ENCODE measurements at regions not wholly inside any gene's neighbourhood (a gene's known extent, or its start where the extent isn't known, plus 50 kb on each side); places are given as distances from the start of the nearest gene placed in this dataset.

DNA sequence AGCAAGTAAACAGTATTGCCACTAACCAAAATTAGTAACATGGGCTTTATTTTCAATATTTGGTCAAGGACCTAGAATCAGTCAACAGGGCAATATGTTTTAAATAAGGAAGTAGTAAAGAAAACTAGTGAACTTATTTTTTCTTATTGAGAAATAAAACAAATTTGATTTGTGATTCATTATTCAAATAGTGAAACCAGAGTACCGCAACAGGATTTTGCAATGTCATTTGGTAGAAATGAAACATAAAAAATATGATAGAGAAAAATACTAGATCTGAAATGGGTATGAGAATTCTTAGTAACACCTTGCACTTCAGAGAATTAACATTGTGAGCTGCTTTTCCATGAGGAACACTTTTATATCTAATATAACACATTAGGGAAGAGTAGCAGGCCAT, 291.8 kb upstream of the GBE1 start:
- DNase-seq (ENCODE audit: extremely low read depth in 1 of 2, low read depth in 1 of 2), result no peak

DNA sequence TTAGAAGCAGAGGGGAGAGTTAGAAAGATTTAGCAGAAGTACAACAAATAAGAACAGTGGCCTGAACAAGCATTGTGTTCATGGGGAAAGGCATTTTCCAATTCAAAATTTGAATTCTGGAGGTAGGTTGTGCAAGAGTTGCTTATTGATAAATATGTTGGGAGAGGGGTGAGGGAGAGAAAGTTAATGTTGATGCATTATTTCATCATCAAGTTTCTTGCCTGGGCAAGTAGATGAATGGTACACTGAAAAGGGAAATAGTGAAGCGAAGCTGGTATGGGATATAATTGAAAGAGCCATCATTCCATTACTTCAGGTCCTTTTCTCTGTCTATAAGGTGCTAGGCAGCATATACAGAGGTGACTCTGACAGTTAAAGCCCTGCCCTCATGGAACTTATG, 288.9 kb upstream of the GBE1 start:
- DNase-seq (ENCODE audit: extremely low read depth in 1 of 2, low read depth in 1 of 2), result no peak

DNA sequence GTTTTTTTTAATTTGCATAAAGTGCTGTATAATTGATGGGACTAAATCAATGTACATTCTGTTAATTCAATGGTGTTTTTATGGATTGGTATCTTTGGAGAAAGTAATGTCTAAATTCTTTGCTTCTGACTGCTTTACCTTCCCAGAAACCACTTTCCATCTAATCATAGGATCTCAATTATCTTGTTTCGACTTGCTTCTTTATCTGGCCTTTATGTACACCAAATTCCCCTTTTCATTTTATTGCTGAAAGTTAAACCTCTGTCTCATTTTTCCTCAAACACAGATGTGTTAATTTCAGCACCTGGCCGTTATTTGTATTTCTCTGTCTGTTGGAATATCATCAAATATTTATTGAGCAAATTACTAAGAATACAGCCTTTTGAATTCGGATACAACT, 287.3 kb upstream of the GBE1 start:
- no peak for DNase-seq (ENCODE audit: extremely low read depth in 1 of 2, low read depth in 1 of 2)

DNA sequence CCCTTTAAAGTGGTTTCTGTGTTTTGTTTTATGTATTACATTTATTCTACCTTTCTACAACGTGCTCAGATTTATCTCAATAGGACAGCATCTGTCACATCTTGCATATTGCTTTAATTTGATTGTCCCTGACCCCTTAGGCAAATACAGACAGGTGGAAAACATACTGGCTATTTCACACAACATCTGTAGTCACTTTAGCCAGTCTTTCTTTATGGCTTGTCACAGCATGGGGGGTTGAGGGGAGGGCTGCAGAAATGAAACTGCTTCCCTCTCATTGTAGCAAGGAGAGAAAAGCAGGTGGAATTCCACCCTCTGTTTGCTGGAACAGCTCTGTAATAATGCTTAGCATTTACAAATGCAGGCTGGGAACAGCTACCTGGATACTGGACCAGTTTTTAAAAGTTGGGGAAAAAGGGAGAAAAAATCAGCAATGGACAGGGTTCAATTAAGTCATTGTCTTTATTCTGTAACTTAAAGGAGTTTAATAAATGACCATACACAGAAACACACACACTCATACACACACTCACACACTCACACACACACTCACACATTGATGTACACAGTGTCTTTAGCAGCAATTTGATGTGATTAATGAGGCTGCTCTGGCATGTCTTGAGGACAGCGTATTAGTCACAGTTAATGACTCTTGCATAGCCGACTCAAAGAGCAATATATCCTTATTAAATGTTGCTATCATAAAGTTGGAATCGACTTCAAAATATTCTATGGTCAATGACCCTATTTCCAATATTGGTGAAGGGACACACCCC, 283.7 kb upstream of the GBE1 start:
- DNase-seq (ENCODE audit: extremely low read depth in 1 of 2, low read depth in 1 of 2), result no peak

DNA sequence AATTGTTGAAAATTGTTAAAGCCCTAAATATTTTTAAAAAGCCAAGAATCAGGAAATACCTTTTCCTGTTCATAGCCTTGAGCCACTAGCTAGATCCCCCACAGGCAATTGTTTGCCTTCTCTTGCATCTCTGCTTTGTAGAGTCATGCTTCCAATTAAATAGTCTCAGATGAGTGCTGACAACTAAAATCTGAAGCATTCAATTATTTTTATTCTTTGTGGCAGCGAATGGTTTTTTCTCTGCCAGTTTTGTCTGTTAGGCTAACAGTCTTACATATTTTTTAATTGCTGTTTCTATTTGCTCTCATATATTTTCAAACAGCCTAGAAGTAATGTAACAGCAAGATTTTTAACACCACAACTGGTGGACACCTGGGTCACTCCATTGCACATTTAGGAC, 277.1 kb upstream of the GBE1 start:
- no peak for DNase-seq (ENCODE audit: extremely low read depth in 1 of 2, low read depth in 1 of 2)

DNA sequence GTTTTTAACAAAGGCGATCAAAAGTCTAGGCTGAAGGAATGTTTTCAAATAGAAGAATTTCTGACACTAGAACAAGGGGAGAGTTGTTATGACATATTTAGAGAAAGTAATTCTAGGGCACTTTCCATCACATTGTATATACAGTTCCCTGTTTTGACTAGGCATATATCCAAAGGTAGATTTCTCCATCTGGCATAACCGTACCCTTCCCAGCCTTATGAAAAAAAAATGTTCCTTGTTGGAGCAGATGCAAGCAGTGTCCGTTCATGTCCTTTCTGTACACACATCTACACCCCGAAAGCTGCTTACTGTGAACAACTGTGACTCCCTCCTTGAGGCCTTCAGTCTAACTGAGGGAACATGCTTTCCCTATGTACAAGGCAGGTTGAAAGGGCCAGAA, 271.7 kb upstream of the GBE1 start:
- DNase-seq (ENCODE audit: extremely low read depth in 1 of 2, low read depth in 1 of 2), result no peak

DNA sequence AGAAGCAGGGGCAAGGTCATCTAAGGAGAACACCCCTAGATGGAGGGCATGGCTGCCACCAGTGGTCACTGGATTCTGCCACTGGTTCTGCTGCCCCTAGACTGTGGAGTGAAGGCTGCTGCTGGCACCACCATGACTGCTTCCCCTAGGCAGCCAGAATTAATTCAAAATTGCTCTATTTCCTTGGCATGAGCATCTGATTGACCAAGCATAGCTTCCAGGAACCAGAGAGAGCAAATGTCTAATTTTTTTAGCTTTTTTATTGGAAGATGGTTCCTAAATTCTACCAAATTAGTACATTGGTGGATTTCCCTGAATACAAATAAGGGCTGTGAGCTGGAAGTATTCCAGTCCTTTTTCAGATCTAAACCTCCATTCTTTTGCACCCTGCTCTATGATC, 270.2 kb upstream of the GBE1 start:
- no peak for DNase-seq (ENCODE audit: extremely low read depth in 1 of 2, low read depth in 1 of 2)

DNA sequence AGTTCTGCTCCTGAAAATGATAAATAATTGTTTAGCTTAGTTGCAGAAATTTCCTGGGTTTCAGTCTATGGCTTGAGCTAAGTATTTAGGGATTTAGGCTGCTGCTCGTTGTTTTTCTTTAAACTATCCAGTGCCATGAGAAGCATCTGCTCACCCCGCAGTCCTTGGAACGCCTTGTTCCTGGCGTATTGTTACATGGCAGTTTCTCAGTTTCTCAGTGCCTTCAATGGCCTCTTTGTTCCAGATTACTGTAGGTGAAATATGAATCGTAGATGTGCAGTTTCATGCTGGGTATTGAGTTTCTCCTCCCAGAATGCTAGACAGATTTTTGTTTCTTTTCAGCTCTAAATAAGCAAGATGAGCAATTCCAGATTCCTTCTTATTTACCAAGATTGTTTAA, 269.5 kb upstream of the GBE1 start:
- DNase-seq (ENCODE audit: extremely low read depth in 1 of 2, low read depth in 1 of 2), result no peak

DNA sequence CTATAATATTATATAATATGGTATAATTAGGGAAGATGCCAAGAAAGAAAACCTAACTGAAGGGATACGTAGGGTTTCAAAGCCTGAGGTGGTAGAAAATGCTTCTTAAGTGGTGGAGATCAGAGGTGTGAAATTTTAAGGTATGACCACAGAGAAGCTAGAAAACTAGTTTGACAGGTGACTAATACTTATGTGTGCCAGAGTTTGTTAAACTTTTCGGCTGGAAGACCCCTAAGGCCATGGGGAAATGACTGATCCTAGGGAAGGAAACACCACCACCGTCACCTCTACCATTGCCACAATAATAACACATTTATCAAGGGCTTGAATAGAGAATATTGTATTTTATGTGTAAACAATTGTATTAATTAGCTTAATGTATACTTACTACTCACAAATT, 261.4 kb upstream of the GBE1 start:
- DNase-seq (ENCODE audit: extremely low read depth in 1 of 2, low read depth in 1 of 2), result no peak

DNA sequence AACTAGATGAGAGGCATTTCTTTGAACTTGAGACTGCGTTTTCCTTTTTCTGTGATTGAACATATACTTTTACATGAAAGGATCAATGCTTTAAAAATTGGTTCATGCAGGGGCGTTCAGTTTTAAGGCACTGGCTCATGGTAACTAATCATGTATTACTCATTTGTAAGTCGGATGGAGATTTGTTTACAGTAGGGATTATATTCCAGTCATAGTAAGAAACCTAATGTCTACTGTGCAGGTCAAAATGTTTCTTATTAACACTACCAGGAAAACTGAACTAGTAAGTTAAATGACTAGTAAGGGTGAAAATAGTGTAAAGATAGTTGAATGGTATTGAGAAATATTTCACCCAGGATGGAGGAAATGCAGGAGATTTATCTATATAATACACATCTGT, 258.8 kb upstream of the GBE1 start:
- no peak for DNase-seq (ENCODE audit: extremely low read depth in 1 of 2, low read depth in 1 of 2)

DNA sequence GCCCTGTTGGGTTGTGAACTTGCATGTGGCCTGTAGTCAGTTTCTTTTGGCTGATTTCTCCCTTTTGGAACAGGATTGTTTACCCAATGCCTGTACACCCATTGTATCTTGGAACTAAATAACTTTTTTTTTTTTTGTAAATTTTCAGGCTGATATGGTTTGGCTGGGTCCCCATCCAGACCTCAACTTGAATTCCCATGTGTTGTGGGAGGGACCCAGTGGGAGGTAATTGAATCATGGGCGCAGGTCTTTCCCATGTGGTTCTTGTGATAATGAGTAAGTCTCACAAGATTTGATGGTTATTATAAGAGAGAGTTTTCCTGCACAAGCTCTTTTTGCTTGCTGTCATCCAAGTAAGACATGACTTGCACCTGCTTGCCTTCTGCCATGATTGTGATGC, 253.8 kb upstream of the GBE1 start:
- DNase-seq (ENCODE audit: extremely low read depth in 1 of 2, low read depth in 1 of 2), result no peak

DNA sequence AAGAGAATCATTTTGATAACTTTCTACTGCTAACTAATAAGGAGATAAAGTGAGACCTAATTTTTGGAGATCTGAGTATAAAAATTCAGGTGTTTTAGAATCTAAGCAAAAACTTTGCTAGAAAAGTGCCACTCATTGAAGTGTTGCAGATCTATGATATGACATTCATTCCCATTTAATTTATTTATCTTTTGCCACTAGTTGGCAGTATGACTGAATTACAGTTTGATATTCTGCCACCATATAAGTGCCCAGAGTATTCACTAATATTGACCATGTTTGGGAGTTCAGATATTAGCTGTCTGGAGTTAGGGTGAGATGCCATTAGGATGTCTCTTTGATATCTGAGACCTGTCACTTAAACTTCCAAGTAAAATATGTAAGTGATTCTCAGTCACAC, 251.3 kb upstream of the GBE1 start:
- DNase-seq (ENCODE audit: extremely low read depth in 1 of 2, low read depth in 1 of 2), result no peak

DNA sequence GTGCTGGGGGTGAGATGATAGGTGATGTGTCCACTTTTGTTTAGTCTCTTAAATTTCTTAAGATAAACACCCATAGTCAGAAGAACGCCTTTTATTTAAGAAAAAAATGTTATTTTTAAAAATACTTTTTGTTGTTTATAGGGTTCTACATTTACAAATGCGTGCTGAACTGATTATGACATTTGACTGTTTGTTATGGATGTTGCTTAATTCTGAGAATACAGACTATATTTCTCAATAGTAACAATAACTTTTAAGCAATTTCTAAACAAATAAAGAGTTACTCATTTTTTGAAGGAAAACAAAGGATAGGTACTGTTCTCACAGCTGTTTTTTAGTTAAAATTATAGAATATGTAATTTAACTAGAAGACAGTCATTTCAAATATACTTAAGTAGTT, 249.9 kb upstream of the GBE1 start:
- no peak for DNase-seq (ENCODE audit: extremely low read depth in 1 of 2, low read depth in 1 of 2)

DNA sequence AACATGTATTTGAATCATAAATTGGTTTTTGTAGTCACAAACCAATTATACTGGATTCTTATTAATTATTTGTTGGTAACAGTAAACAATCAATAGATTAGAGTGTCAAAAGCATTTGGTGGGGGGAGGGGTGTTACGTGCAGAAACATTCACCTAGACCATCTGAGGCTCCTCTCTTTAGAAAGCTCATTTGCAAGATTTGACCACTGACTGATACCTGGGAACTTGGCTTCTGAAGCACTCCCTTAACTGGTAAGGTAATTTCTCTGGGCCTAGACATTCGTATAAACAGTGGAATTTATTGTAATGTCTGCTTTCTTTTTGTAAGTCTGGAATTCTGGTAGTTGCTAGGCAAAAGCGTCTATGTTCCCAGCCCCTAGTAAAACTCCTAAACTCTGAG, 243.8 kb upstream of the GBE1 start:
- DNase-seq (ENCODE audit: extremely low read depth in 1 of 2, low read depth in 1 of 2), result no peak

DNA sequence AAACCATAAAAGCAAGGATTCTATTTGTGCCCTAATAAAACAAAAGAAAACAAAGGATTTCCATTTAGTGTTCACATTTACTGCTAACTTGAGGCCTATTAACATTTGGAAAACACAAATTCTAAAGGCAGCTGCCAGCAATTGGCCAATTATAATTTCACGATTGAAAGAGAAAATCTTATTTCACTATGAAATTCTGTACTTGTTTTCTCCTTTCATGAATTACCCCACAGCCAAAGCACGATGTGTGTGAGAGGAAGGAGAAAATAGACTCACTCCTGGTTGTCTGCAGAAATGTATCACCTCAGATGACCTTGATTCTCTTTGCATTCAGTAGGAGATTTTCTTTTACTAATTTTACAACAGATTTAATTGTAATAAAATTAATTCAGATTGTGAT, 242.8 kb upstream of the GBE1 start:
- DNase-seq (ENCODE audit: extremely low read depth in 1 of 2, low read depth in 1 of 2), result no peak

DNA sequence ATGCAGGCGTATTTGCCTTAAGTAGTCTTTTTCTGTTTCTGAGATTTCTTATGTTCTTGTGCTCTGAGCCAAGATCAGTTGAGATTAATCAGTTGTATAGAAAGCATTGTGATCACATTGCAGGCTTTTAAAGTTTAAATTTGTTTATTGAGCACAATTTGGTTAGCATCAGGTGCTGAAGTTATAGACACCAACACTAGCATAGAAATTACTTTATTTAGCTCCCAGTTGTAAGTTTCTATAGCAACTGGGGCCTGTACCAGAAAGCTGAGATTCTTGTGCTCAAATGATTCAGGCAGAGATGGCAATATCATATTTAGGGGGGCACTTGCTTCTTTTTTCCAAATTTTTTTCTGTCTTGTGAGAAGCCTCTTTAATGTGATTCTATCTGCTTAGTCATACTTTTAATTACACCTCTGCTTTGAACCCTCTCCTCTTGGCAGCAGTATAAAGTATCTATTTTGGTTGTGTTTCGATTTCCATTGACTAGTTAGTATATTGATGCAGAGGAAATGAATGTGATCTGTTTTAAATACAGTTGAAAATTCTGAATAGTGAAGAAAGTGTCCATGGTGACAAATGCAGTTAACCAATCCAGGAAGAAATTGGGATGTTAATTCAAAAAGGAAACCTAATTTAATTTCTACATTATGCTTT, 241.7 kb upstream of the GBE1 start:
- DNase-seq (ENCODE audit: extremely low read depth in 1 of 2, low read depth in 1 of 2), result no peak

DNA sequence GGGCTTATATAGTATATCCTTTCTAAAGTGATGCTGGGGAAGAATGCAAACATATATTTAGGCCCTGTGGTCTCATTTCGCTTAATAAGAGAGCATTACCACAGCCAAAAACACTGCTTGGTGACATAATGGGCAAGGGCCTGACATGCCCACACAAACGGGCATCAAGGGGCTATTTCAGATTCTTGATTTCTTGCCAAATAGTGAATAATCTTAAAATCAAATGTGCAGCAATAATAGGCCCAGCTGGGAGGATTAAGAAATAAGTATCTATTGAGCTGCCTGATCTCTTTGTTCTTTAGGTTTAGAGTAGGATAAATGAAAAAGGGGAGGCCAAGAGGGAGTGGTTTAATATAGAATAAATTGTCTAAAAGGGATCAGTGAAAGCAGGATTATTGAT, 241.0 kb upstream of the GBE1 start:
- no peak for DNase-seq (ENCODE audit: extremely low read depth in 1 of 2, low read depth in 1 of 2)

DNA sequence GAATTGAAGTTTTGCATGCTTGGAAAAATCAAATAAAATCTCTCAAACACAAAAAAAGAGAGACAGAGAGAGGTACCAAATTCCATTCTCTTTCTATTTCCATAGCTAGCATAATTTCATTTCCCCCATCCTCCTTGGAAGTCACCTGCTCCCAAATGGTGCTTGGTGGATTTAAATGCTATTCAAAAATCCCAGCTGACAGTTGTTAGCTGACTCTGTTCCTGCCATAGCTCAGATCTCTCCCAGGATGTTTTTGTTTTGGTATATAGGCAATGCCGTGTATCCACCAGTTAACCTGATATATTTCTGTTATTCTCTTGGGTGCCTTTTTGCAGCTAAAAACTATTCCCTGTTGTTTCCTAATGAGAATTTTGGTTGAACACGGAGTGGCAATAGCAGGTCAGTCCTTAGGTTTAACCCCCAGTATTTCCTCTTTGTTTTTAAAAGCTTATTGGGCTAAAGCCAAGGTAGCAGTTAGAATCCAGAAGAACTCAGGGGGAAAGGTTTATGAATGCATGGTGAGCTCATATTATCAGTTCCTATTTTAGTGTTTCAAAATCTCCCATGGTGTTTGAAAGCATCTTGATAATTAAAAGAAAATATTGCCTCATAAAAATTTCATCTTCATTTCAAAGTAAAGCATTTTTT, 240.0 kb upstream of the GBE1 start:
- no peak for DNase-seq (ENCODE audit: extremely low read depth in 1 of 2, low read depth in 1 of 2)

DNA sequence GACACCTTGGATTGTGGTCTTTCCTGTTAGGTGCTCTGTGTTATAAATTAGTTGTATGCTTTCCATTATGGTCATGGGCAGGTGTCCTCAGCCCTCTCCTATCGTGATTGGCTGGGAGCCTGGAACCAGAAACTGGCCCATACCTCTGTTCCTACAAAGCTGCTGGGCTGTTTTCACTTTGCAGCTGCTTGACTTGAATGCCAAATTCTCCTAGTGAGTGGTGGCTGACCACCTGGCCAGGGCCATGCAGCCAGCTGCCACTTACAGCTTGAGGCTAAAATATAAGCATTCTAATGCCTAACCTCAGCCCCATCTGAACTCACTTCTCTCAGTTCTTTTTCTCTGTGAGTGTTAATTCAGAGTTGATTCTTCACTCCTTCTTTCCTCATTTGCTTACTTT, 239.3 kb upstream of the GBE1 start:
- DNase-seq (ENCODE audit: extremely low read depth in 1 of 2, low read depth in 1 of 2), result no peak

DNA sequence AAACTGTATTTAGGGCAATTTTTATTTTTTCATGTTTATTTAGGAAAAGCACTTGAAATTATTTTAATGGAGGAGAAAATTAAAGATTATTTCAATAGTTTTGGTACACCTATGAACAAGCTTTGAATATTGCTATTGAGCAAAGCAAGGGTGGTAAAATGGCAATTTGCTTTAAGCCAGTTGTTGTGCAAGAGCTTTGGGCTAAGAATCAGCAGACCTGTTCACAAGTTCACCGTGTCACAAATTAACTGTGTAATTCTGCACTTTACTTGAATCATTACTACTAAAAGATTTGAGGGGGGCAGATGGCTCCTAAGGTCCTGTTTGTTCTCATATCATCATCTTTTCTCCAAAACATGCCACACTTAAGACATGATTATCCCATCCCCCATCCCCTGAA, 238.9 kb upstream of the GBE1 start:
- DNase-seq (ENCODE audit: extremely low read depth in 1 of 2, low read depth in 1 of 2), result no peak

DNA sequence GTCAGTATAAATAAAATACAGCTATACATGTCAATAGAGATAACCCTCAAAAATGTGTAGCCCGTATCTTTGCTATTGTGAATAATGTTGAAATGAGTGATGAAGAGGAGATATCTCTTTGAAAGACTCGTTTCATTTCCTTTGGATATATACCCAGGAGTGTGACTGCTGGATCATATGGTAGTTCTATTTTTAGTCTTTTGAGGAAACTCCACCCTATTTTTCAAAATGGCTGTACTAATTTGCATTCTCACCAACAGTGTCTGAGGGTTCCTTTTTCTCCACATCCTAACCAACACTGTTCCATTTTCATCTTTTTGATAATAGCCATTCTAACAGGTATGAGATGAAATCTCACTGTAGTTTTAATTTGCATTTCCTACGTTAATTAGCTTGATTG, 237.5 kb upstream of the GBE1 start:
- no peak for DNase-seq (ENCODE audit: extremely low read depth in 1 of 2, low read depth in 1 of 2)

DNA sequence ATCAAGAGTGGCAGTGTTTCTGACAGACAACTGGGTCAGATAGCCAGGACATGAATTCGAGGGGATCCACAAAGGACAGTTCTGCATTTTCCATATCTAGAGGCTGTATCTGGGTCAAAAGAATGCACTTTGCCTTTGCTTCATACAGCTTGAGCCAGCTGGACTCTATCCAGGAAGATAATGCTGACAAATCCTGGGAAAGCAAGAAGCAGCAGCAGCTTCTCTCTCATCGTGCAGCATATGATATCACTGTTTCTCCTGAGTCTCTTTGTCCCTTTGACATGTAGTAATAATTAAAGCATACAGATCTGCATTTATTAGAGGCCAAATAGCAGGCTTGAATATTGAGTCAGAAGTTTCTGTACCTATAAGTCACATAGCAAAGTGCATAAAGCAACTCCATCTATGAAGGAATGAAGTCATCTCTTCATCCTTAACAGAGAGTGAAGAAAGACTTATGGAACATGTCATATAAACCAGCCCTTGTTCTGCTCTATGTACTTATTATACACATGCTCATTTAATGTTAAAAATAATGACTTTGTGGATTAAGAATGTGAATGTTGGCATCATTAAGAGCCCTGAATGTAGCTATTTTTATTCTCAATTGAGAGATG, 236.8 kb upstream of the GBE1 start:
- no peak for DNase-seq (ENCODE audit: extremely low read depth in 1 of 2, low read depth in 1 of 2)
